Panc1 (cell line): ENCODE measurements at regions not wholly inside any gene's neighbourhood (a gene's known extent, or its start where the extent isn't known, plus 50 kb on each side); places are given as distances from the start of the nearest gene placed in this dataset.

Experiments used
- ATAC-seq: fragments of 200-7000 bp; cut with Tn5 transposase; 2 replicates; pipeline ENCODE4 v1.9.1; 2020; ENCODE audit warnings: mild to moderate bottlenecking, moderate library complexity
- BruUV-seq: library from RNA; stranded (reverse); fragments of 400-500 nt; replicated peaks from 2 replicates; lab custom pipeline; 2021; lab: Mats Ljungman, UMichigan
- CTCF ChIA-PET: fragments of 300-600 bp; sonication (Branson Sonifier 250); formaldehyde crosslinking; loops from one replicate; lab custom pipeline; 2022; ENCODE audit warnings: antibody characterized with exemption; lab: Charles Lee
- POLR2A ChIA-PET: fragments of 300-600 bp; sonication (Branson Sonifier 250); formaldehyde crosslinking; loops from one replicate; lab custom pipeline; 2022; ENCODE audit warnings: antibody characterized with exemption; lab: Charles Lee
- DNase-seq: peaks from one replicate; pipeline ENCODE4 v3.0.0-alpha.2; 2010; ENCODE audit warnings: low read depth, low spot score
- H3K27ac ChIP-seq: 2 replicates; pipeline ENCODE4 v1.5.1; 2011; ENCODE audit warnings: mild to moderate bottlenecking, low read length, inconsistent platforms
- H3K27me3 ChIP-seq: fragments of 200-500 bp; sonication (Bioruptor generic); 2 replicates; pipeline ENCODE4 v1.6.0; 2014; ENCODE audit warnings: low read length, inconsistent platforms; ENCODE audit not compliant: control insufficient read depth, insufficient read depth
- H3K36me3 ChIP-seq: fragments of 200-500 bp; sonication (Bioruptor generic); 2 replicates; pipeline ENCODE4 v1.5.1; 2014; ENCODE audit warnings: inconsistent platforms, mild to moderate bottlenecking, low read length, moderate library complexity; ENCODE audit not compliant: control insufficient read depth, insufficient read depth
- H3K4me1 ChIP-seq: 2 replicates; pipeline ENCODE4 v1.5.1; 2011; ENCODE audit warnings: inconsistent platforms, mild to moderate bottlenecking, low read length, moderate library complexity; ENCODE audit not compliant: control insufficient read depth, insufficient read depth
- H3K4me3 ChIP-seq, 2 experiments: 2 replicates each; pipeline ENCODE4 v1.5.1; 2011 to 2012; ENCODE audit warnings: low read depth in 2 of 2, low read length in 2 of 2, mild to moderate bottlenecking in 2 of 2, inconsistent platforms in 1 of 2, moderate library complexity in 1 of 2
- H3K9me3 ChIP-seq: fragments of 200-500 bp; sonication (Bioruptor generic); 2 replicates; pipeline ENCODE4 v1.5.1; 2014; ENCODE audit warnings: low read depth, mild to moderate bottlenecking, inconsistent platforms, low read length, moderate library complexity; ENCODE audit not compliant: control insufficient read depth, insufficient read depth
- POLR2AphosphoS5 ChIP-seq: IDR thresholded peaks from 2 replicates; pipeline ENCODE4 v1.6.1; 2012; ENCODE audit warnings: mild to moderate bottlenecking, low read depth, low read length, moderate library complexity
- SIN3A ChIP-seq: IDR thresholded peaks from 2 replicates; pipeline ENCODE4 v1.6.1; 2012; ENCODE audit warnings: low read depth, mild to moderate bottlenecking, low read length, moderate library complexity, borderline replicate concordance; ENCODE audit not compliant: insufficient read depth
- TCF7L2 ChIP-seq: IDR thresholded peaks from 2 replicates; pipeline ENCODE4 v1.6.1; 2011; ENCODE audit warnings: mild to moderate bottlenecking, low read depth, low read length, inconsistent platforms
- in situ Hi-C: cut with HindIII; loops from 2 replicates; pipeline ENCODE4 v1.10.0; 2016; ENCODE audit warnings: low sequenced_read_pairs, low pct_unique_long_range_greater_than_20kb
- intact Hi-C: fragments of 100-400 bp; cut with micrococcal nuclease; formaldehyde crosslinking; loops from one replicate; pipeline ENCODE4 v1.10.0; 2022; ENCODE audit not compliant: unreplicated experiment
- TF ChIP-seq, protein P1 (sequence below): fragments of 450-650 bp; IDR thresholded peaks from 2 replicates; pipeline ENCODE4 v1.5.1; 2017; ENCODE audit warnings: mild to moderate bottlenecking
- TF ChIP-seq, protein P2 (sequence below), 2 experiments: IDR thresholded peaks; 2 replicates each; pipeline ENCODE4 v1.6.1; 2011 to 2012; ENCODE audit warnings: low read depth in 2 of 2, control low read depth in 1 of 2, low read length in 1 of 2, mild to moderate bottlenecking in 1 of 2, moderate library complexity in 1 of 2; ENCODE audit not compliant: insufficient read depth in 1 of 2

- Histone ChIP-seq H3K27me3 (no peaks in the 10 kb centered on the region), H3K27ac (no peak overlapping the region), H3K9me3 (no peaks in the 10 kb centered on the region), H3K4me3 (no peak overlapping the region), H3K4me1 (no peaks in the 10 kb centered on the region), H3K36me3 (no peaks in the 10 kb centered on the region)
- CTCF ChIA-PET, result no interaction called here
- ATAC-seq, result no peak
- intact Hi-C loops (no loop called here), in situ Hi-C loops (no loop called here)
- BruUV-seq, result no TSS peak
- DNase-seq, result no peak
- POLR2A ChIA-PET, result no interaction called here
- TF ChIP-seq TCF7L2 (no peak), POLR2AphosphoS5 (no peak), SIN3A (no peak)
- TF ChIP-seq, protein P1, sequence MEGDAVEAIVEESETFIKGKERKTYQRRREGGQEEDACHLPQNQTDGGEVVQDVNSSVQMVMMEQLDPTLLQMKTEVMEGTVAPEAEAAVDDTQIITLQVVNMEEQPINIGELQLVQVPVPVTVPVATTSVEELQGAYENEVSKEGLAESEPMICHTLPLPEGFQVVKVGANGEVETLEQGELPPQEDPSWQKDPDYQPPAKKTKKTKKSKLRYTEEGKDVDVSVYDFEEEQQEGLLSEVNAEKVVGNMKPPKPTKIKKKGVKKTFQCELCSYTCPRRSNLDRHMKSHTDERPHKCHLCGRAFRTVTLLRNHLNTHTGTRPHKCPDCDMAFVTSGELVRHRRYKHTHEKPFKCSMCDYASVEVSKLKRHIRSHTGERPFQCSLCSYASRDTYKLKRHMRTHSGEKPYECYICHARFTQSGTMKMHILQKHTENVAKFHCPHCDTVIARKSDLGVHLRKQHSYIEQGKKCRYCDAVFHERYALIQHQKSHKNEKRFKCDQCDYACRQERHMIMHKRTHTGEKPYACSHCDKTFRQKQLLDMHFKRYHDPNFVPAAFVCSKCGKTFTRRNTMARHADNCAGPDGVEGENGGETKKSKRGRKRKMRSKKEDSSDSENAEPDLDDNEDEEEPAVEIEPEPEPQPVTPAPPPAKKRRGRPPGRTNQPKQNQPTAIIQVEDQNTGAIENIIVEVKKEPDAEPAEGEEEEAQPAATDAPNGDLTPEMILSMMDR, result no peak
- TF ChIP-seq, protein P2, sequence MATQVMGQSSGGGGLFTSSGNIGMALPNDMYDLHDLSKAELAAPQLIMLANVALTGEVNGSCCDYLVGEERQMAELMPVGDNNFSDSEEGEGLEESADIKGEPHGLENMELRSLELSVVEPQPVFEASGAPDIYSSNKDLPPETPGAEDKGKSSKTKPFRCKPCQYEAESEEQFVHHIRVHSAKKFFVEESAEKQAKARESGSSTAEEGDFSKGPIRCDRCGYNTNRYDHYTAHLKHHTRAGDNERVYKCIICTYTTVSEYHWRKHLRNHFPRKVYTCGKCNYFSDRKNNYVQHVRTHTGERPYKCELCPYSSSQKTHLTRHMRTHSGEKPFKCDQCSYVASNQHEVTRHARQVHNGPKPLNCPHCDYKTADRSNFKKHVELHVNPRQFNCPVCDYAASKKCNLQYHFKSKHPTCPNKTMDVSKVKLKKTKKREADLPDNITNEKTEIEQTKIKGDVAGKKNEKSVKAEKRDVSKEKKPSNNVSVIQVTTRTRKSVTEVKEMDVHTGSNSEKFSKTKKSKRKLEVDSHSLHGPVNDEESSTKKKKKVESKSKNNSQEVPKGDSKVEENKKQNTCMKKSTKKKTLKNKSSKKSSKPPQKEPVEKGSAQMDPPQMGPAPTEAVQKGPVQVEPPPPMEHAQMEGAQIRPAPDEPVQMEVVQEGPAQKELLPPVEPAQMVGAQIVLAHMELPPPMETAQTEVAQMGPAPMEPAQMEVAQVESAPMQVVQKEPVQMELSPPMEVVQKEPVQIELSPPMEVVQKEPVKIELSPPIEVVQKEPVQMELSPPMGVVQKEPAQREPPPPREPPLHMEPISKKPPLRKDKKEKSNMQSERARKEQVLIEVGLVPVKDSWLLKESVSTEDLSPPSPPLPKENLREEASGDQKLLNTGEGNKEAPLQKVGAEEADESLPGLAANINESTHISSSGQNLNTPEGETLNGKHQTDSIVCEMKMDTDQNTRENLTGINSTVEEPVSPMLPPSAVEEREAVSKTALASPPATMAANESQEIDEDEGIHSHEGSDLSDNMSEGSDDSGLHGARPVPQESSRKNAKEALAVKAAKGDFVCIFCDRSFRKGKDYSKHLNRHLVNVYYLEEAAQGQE (IDR thresholded peaks at IDR 0.05; ENCODE audit: insufficient read depth in 1 of 2, low read depth in 2 of 2, low read length in 1 of 2), result no peak
These were observed 1193.9 kb upstream of the CELF4 start for GRCh38 chr18:38759457-38759856.

- Histone ChIP-seq H3K4me1 (no peaks in the 10 kb centered on the region), H3K4me3 (no peak overlapping the region), H3K27me3 (no peaks in the 10 kb centered on the region), H3K27ac (no peak overlapping the region), H3K36me3 (no peaks in the 10 kb centered on the region), H3K9me3 (no peaks in the 10 kb centered on the region)
- no peak for DNase-seq
- TF ChIP-seq, protein P1, result no peak
- TF ChIP-seq SIN3A (no peak), POLR2AphosphoS5 (no peak), TCF7L2 (no peak)
- TF ChIP-seq, protein P2 (IDR thresholded peaks at IDR 0.05; ENCODE audit: insufficient read depth in 1 of 2, low read depth in 2 of 2, low read length in 1 of 2), result no peak
- intact Hi-C loops, result no loop called here
- BruUV-seq, result no TSS peak
- no peak for ATAC-seq
- ChIA-PET POLR2A (no interaction called here), CTCF (no interaction called here)
- in situ Hi-C loops, result no loop called here
These were observed 1190.8 kb upstream of the CELF4 start for GRCh38 chr18:38756436-38756835.
